Peyer's patch (tissue), 4 donors: ENCODE measurements at regions not wholly inside any gene's neighbourhood (a gene's known extent, or its start where the extent isn't known, plus 50 kb on each side); places are given as distances from the start of the nearest gene placed in this dataset.

Source experiments
- DNase-seq, 3 donors: peaks; one replicate each; pipeline ENCODE4 v3.0.0-alpha.2; 2017 to 2019
- H3K27ac ChIP-seq, 4 donors: fragments of 200-600 bp; sonication (generic); one replicate each; pipeline ENCODE4 v1.5.1; 2016 to 2019
- H3K27me3 ChIP-seq, 2 donors: fragments of 200-600 bp; sonication (generic); one replicate each; pipeline ENCODE4 v1.5.1; 2019
- H3K36me3 ChIP-seq, 3 donors: fragments of 200-600 bp; sonication (generic); one replicate each; pipeline ENCODE4 v1.5.1; 2016 to 2019
- H3K4me1 ChIP-seq, 4 donors: fragments of 200-600 bp; sonication (generic); one replicate each; pipeline ENCODE4 v1.5.1; 2016 to 2019
- H3K4me3 ChIP-seq, 4 donors: fragments of 200-600 bp; sonication (generic); 1 replicate in 3 of 4; 2 replicates in 1 of 4; pipeline ENCODE4 v1.5.1; 2016 to 2019; ENCODE audit warnings: mild to moderate bottlenecking in 1 of 4
- H3K9me3 ChIP-seq, 4 donors: fragments of 200-600 bp; sonication (generic); one replicate each; pipeline ENCODE4 v1.5.1; 2016 to 2019; ENCODE audit warnings: mild to moderate bottlenecking in 1 of 4
- POLR2A ChIP-seq, 2 donors: fragments of 450-650 bp; IDR thresholded peaks; one replicate each; pipeline ENCODE4 v1.5.1; 2017; ENCODE audit warnings: antibody characterized with exemption in 2 of 2, mild to moderate bottlenecking in 2 of 2, moderate library complexity in 2 of 2
- TF ChIP-seq, protein P1 (sequence below), 6 experiments: fragments of 450-650 bp in 4 of 6; fragments of 200-600 bp in 2 of 6; sonication (generic) in 1 of 6; IDR thresholded peaks; one replicate each; pipeline ENCODE4 v1.5.1; 2017 to 2019; ENCODE audit warnings: antibody characterized with exemption in 6 of 6, mild to moderate bottlenecking in 3 of 6, moderate library complexity in 1 of 6

DNA sequence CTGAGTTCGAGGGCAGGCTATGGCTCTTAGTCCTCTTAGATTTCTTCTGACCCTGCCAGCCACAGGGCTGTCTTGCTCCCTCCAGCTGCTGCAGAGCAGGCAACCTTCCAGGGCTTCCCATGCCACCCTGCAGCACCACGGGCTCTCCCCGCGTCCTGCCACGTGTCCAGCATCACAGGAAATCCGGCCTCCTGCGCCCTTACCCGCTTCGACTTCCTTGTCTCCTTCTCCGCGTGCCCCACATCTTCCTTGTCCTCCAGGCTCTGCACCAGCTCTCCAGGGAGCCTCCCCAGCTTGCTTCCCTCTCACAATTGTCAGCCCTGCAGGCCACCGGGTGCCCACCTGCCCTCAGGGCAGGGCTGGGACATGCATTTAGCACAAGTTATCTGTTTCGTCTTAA is 253.5 kb downstream of the DCDC2C start:
- Histone ChIP-seq H3K36me3 (no peaks in the 10 kb centered on the region), H3K27me3 (no peaks in the 10 kb centered on the region), H3K27ac (no peak overlapping the region), H3K4me3 (no peak overlapping the region), H3K4me1 (no peaks in the 10 kb centered on the region), H3K9me3 (no peaks in the 10 kb centered on the region)
- TF ChIP-seq POLR2A (IDR thresholded peaks at IDR 0.05), result no peak
- TF ChIP-seq, protein P1, sequence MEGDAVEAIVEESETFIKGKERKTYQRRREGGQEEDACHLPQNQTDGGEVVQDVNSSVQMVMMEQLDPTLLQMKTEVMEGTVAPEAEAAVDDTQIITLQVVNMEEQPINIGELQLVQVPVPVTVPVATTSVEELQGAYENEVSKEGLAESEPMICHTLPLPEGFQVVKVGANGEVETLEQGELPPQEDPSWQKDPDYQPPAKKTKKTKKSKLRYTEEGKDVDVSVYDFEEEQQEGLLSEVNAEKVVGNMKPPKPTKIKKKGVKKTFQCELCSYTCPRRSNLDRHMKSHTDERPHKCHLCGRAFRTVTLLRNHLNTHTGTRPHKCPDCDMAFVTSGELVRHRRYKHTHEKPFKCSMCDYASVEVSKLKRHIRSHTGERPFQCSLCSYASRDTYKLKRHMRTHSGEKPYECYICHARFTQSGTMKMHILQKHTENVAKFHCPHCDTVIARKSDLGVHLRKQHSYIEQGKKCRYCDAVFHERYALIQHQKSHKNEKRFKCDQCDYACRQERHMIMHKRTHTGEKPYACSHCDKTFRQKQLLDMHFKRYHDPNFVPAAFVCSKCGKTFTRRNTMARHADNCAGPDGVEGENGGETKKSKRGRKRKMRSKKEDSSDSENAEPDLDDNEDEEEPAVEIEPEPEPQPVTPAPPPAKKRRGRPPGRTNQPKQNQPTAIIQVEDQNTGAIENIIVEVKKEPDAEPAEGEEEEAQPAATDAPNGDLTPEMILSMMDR (IDR thresholded peaks at IDR 0.05), result no peak
- no peak for DNase-seq

DNA sequence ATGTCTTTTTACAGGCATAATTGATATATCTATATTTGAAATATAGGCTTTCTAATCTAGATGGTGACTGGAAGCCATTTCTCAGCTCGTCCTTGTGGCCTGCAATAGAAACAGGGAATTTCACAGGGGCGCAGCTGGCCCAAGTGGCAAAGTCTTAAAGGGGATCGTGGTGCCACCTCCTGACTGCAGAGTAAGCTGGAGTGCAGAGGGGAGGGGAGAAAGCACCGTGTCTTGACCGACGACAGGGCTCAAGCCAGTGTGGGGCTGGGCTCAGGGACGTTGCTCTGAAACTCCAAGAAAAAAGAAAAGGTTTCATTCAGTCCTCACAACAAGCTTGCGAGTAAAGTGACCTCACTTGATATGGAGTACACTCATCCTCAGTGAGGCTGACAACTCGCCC is 255.1 kb downstream of the DCDC2C start:
- no peak for DNase-seq
- no peak for TF ChIP-seq POLR2A (IDR thresholded peaks at IDR 0.05)
- TF ChIP-seq, protein P1 (IDR thresholded peaks at IDR 0.05), result no peak
- Histone ChIP-seq H3K4me1 (no peaks in the 10 kb centered on the region), H3K27me3 (no peaks in the 10 kb centered on the region), H3K4me3 (no peak overlapping the region), H3K9me3 (no peaks in the 10 kb centered on the region), H3K27ac (no peak overlapping the region), H3K36me3 (no peaks in the 10 kb centered on the region)

DNA sequence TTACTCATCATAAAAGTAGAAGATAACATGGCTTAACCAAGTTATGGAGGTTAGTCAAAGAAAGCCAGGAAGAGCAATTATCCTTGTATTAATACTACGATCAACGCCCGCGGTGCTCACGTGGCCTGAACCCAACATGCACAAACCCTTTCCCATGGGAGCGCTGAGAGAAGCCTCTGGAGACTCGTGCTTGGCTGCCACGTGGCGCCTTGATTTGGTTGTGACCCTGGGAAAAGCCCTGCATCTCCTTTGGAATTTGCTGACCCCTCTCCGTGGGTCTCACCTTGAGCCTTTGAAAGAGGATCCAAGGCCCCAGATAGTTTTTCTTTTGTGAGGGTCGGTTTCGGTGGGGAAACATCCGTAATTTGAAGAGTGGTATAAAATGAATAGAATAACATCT is 255.6 kb downstream of the DCDC2C start:
- TF ChIP-seq POLR2A (IDR thresholded peaks at IDR 0.05), result no peak
- TF ChIP-seq, protein P1 (IDR thresholded peaks at IDR 0.05), result no peak
- Histone ChIP-seq H3K27ac (no peak overlapping the region), H3K9me3 (no peaks in the 10 kb centered on the region), H3K4me3 (no peak overlapping the region), H3K4me1 (no peaks in the 10 kb centered on the region), H3K27me3 (no peaks in the 10 kb centered on the region), H3K36me3 (no peaks in the 10 kb centered on the region)
- no peak for DNase-seq

DNA sequence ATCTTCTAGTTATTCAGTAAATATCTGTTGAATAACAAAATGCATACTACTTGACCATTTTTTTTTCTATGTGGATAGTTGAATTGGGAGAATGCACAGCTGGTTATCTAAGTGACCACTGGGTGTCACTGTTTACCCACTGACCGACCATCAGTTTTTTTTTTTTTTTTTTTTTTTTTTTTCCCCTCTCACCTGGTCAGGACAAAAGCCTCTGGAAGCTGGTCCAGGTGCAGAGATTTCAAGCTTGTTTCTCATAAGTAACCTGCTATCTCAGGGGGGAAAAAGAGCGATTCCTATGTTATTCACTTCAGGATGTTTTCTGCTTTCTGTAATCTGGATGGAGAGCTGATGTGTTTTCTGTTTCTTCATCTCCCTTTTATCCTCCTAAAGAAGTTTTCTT is 256.0 kb downstream of the DCDC2C start:
- Histone ChIP-seq H3K9me3 (no peaks in the 10 kb centered on the region), H3K4me3 (no peak overlapping the region), H3K36me3 (no peaks in the 10 kb centered on the region), H3K27me3 (no peaks in the 10 kb centered on the region), H3K27ac (no peak overlapping the region), H3K4me1 (no peaks in the 10 kb centered on the region)
- TF ChIP-seq POLR2A (IDR thresholded peaks at IDR 0.05), result no peak
- TF ChIP-seq, protein P1 (IDR thresholded peaks at IDR 0.05), result peak in 3 of 6 experiments; percentile 39 to 43 (median 40)
- no peak for DNase-seq

DNA sequence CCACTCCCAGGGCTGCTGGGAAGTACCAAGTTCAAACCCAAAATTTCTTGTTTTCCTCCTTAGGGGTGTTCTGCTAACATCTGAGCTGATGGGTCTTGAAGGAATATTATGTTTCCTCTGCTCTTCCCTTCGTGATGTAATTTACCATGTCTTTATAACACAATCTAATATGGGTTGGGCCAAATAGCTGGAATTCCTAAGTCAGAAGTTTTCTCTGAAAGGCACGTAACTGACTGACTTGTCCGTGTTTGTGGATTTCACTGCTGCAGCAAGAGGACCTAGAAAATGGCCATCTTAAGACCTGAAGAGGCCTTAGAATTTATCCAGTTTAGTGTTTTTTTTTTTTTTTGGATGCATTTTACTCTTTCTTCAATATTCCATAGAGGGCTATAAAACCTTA is 256.7 kb downstream of the DCDC2C start:
- no peak for TF ChIP-seq POLR2A (IDR thresholded peaks at IDR 0.05)
- TF ChIP-seq, protein P1 (IDR thresholded peaks at IDR 0.05), result no peak
- no peaks in the 10 kb centered on the region for H3K9me3 ChIP-seq
- no peak overlapping the region for H3K27ac ChIP-seq
- H3K4me3 ChIP-seq, result no peak overlapping the region
- DNase-seq, result no peak
- no peaks in the 10 kb centered on the region for H3K27me3 ChIP-seq
- no peaks in the 10 kb centered on the region for H3K36me3 ChIP-seq
- H3K4me1 ChIP-seq, result no peaks in the 10 kb centered on the region

DNA sequence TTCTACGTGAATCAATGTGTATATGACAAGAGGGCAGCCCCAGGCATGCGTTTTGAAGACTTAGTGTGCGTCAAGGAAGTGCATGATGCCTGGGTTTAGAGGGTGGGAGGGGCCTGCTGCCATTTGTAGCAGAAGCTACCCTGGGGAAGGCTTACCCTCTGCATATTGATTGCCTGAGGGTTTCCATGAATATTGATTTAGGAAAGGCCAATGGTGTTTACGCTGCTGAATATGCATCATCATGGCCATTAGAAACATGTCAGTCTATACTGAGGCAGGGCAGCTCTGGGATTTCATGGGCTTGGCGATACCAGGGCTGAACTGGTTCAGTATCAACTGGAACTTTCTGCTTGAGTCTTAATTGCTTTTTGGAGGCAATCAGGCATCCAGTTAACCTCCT is 259.3 kb downstream of the DCDC2C start:
- no peak overlapping the region for H3K4me3 ChIP-seq
- no peak overlapping the region for H3K27ac ChIP-seq
- H3K36me3 ChIP-seq, result no peaks in the 10 kb centered on the region
- no peak for DNase-seq
- H3K9me3 ChIP-seq, result no peaks in the 10 kb centered on the region
- TF ChIP-seq, protein P1 (IDR thresholded peaks at IDR 0.05), result no peak
- TF ChIP-seq POLR2A (IDR thresholded peaks at IDR 0.05), result no peak
- H3K27me3 ChIP-seq, result no peaks in the 10 kb centered on the region
- no peaks in the 10 kb centered on the region for H3K4me1 ChIP-seq
